ENCODE measurements at regions not wholly inside any gene's neighbourhood (a gene's known extent, or its start where the extent isn't known, plus 50 kb on each side); places are given as distances from the start of the nearest gene placed in this dataset.

DNA sequence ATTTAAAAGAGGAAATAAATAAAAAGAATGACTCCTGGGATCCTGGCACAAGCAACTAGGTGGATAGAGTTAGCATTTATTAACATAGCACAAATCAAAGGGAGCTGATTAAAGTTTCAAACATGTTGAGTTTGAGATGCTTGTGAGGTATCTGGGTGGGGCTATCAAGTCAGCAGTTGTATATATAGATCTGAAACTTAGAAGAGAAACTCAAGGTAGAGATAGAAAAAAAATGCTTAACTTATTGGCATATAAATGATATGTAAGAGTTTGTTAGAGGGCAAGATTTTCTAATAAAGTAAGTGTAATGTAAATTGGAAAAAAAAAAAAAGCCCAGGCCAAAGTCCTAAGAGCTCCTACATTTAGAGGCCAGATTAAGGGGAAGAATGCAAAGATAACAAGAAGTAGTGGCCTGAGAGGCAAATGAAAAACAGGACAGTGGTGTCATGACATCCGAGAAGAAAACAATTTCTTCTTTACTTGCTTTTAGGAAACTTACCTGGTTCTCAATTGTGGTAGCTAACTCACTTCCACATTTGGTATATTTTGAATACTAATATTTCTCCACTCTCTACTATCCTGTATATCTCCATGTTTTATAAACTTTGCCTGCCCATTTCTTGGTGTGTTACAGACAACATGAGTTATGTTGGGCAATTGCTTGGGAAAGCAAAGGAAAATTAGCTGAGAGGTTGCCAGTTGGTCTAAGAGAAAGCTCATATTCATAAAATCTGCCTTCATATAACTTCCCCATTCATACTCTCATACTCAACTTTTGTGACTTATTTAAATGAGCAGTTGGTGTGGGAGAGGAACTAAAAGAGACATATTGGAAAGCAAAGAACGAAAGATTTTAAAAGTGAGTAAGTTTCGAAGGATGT is 169.2 kb downstream of the PARM1 start:
- H2AFZ ChIP-seq (ENCODE audit: low read depth, low read length) = no peak overlapping the region
- peak overlapping the region; percentile 58 for H3K9ac ChIP-seq (ENCODE audit: low read length)
- peak overlapping the region; percentile 46 for H3K4me3 ChIP-seq (ENCODE audit: low read length)
- H3K27me3 ChIP-seq (ENCODE audit: low read depth, low read length) = no peaks in the 10 kb centered on the region
- no peaks in the 10 kb centered on the region for H4K20me1 ChIP-seq (ENCODE audit: insufficient read depth, low read length)
- H3K27ac ChIP-seq (ENCODE audit: low read length) = peak overlapping the region; percentile 91
- no peaks in the 10 kb centered on the region for H3K79me2 ChIP-seq (ENCODE audit: low read length)
- peak overlapping the region; percentile 55 for H3K4me2 ChIP-seq (ENCODE audit: low read length)
- TF ChIP-seq, protein P1, sequence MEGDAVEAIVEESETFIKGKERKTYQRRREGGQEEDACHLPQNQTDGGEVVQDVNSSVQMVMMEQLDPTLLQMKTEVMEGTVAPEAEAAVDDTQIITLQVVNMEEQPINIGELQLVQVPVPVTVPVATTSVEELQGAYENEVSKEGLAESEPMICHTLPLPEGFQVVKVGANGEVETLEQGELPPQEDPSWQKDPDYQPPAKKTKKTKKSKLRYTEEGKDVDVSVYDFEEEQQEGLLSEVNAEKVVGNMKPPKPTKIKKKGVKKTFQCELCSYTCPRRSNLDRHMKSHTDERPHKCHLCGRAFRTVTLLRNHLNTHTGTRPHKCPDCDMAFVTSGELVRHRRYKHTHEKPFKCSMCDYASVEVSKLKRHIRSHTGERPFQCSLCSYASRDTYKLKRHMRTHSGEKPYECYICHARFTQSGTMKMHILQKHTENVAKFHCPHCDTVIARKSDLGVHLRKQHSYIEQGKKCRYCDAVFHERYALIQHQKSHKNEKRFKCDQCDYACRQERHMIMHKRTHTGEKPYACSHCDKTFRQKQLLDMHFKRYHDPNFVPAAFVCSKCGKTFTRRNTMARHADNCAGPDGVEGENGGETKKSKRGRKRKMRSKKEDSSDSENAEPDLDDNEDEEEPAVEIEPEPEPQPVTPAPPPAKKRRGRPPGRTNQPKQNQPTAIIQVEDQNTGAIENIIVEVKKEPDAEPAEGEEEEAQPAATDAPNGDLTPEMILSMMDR (IDR thresholded peaks at IDR 0.05; ENCODE audit: low read depth, low read length) = no peak
- TF ChIP-seq EZH2phosphoT487 (IDR thresholded peaks at IDR 0.05; ENCODE audit: low read depth) = no peak
- peaks cover 9% of the 10 kb centered on the region for H3K9me3 ChIP-seq (ENCODE audit: insufficient read depth, low read length)
- peaks cover 17% of the 10 kb centered on the region for H3K36me3 ChIP-seq (replicated peaks; ENCODE audit: low read depth, low read length)
- peaks cover 83% of the 10 kb centered on the region for H3K4me1 ChIP-seq (ENCODE audit: low read length)
